CD4-positive, alpha-beta memory T cell (primary cell): ENCODE measurements at regions not wholly inside any gene's neighbourhood (a gene's known extent, or its start where the extent isn't known, plus 50 kb on each side); places are given as distances from the start of the nearest gene placed in this dataset.

Experiments
- CTCF ChIA-PET: fragments of 350-600 bp; sonication (Branson Sonifier 250); formaldehyde crosslinking; loops from one replicate; lab custom pipeline; 2021; ENCODE audit warnings: inconsistent platforms; ENCODE audit not compliant: partially characterized antibody; lab: Charles Lee
- POLR2A ChIA-PET: fragments of 350-600 bp; sonication (Branson Sonifier 250); formaldehyde crosslinking; loops from one replicate; lab custom pipeline; 2021; ENCODE audit not compliant: partially characterized antibody; lab: Charles Lee
- DNase-seq, 5 donors: peaks; one replicate each; pipeline versions ENCODE4 v3.0.0 to v3.0.0-alpha.2; 2020 to 2022; ENCODE audit warnings: mixed read lengths in 1 of 5
- H3K27ac ChIP-seq: one replicate; pipeline ENCODE4 v1.7.0; 2013; ENCODE audit warnings: low read depth, low read length
- H3K27me3 ChIP-seq: 2 replicates; pipeline ENCODE4 v1.7.0; 2013; ENCODE audit warnings: mild to moderate bottlenecking, low read length, moderate library complexity; ENCODE audit not compliant: insufficient read depth
- H3K36me3 ChIP-seq: 2 replicates; pipeline ENCODE4 v1.7.0; 2013; ENCODE audit warnings: mild to moderate bottlenecking, low read length, moderate library complexity; ENCODE audit not compliant: insufficient read depth
- H3K4me1 ChIP-seq: 2 replicates; pipeline ENCODE4 v1.7.0; 2013; ENCODE audit warnings: mild to moderate bottlenecking, low read length, moderate library complexity; ENCODE audit not compliant: insufficient read depth
- H3K4me3 ChIP-seq, 2 donors: one replicate each; pipeline ENCODE4 v1.7.0; 2013; ENCODE audit warnings: low read length in 2 of 2, mild to moderate bottlenecking in 1 of 2
- H3K9me3 ChIP-seq, 2 donors: one replicate each; pipeline ENCODE4 v1.7.0; 2013; ENCODE audit warnings: low read length in 2 of 2, control low read depth in 1 of 2; ENCODE audit not compliant: control insufficient read depth in 1 of 2
- H3K27ac Mint-ChIP-seq, 7 donors: one replicate each; pipeline ENCODE4 v1.8.0; 2020 to 2021; ENCODE audit warnings: mixed read lengths in 7 of 7, mild to moderate bottlenecking in 6 of 7, inconsistent platforms in 3 of 7, moderate library complexity in 3 of 7
- H3K27me3 Mint-ChIP-seq, 2 donors: one replicate each; pipeline ENCODE4 v1.8.0; 2020 to 2021; ENCODE audit warnings: mixed read lengths in 2 of 2
- H3K36me3 Mint-ChIP-seq, 2 donors: one replicate each; pipeline ENCODE4 v1.8.0; 2020 to 2021; ENCODE audit warnings: mixed read lengths in 2 of 2, inconsistent platforms in 1 of 2, mild to moderate bottlenecking in 1 of 2
- H3K4me1 Mint-ChIP-seq, 4 donors: one replicate each; pipeline ENCODE4 v1.8.0; 2020 to 2021; ENCODE audit warnings: mixed read lengths in 4 of 4, mild to moderate bottlenecking in 1 of 4
- H3K4me3 Mint-ChIP-seq, 8 donors: one replicate each; pipeline ENCODE4 v1.8.0; 2020 to 2021; ENCODE audit warnings: mixed read lengths in 8 of 8, mild to moderate bottlenecking in 7 of 8, moderate library complexity in 6 of 8, inconsistent platforms in 3 of 8
- H3K9me3 Mint-ChIP-seq, 8 donors: one replicate each; pipeline ENCODE4 v1.8.0; 2020 to 2021; ENCODE audit warnings: mixed read lengths in 8 of 8, mild to moderate bottlenecking in 5 of 8, inconsistent platforms in 3 of 8, moderate library complexity in 1 of 8
- intact Hi-C: fragments of 100-400 bp; cut with micrococcal nuclease; formaldehyde crosslinking; loops from one replicate; pipeline ENCODE4 v1.15.1; 2023

GRCh38 chr2:67600222-67600871 lies 203.2 kb downstream of the ETAA1 start:
- H3K36me3 Mint-ChIP-seq = no peaks in the 10 kb centered on the region
- CTCF ChIA-PET = no interaction called here
- intact Hi-C loops = no loop called here

GRCh38 chr2:67600946-67601345 lies 203.8 kb downstream of the ETAA1 start:
- Mint-ChIP-seq H3K4me3 (no peak overlapping the region), H3K9me3 (peaks cover 0 to 7% (median 1%) of the 10 kb centered on the region in 8 donors), H3K4me1 (no peaks in the 10 kb centered on the region), H3K36me3 (no peaks in the 10 kb centered on the region), H3K27me3 (no peaks in the 10 kb centered on the region), H3K27ac (no peak overlapping the region)
- Histone ChIP-seq H3K9me3 (no peaks in the 10 kb centered on the region), H3K4me1 (no peaks in the 10 kb centered on the region), H3K36me3 (no peaks in the 10 kb centered on the region), H3K27ac (no peak overlapping the region), H3K27me3 (no peaks in the 10 kb centered on the region), H3K4me3 (no peak overlapping the region)
- no peak for DNase-seq
- ChIA-PET POLR2A (no interaction called here), CTCF (no interaction called here)
- intact Hi-C loops = no loop called here

More at GRCh38 chr2:67600222-67600871, 203.2 kb downstream of the ETAA1 start:
- H3K4me3 Mint-ChIP-seq = no peak overlapping the region
- peaks cover 0 to 8% (median 1%) of the 10 kb centered on the region in 8 donors for H3K9me3 Mint-ChIP-seq
- POLR2A ChIA-PET = no interaction called here
- H3K4me1 Mint-ChIP-seq = no peaks in the 10 kb centered on the region
- no peaks in the 10 kb centered on the region for H3K27me3 ChIP-seq
- no peak overlapping the region for H3K27ac Mint-ChIP-seq
- H3K4me1 ChIP-seq = no peaks in the 10 kb centered on the region
- no peaks in the 10 kb centered on the region for H3K27me3 Mint-ChIP-seq
- no peak overlapping the region for H3K27ac ChIP-seq
- H3K9me3 ChIP-seq = no peaks in the 10 kb centered on the region
- no peak overlapping the region for H3K4me3 ChIP-seq
- DNase-seq = no peak
- H3K36me3 ChIP-seq = no peaks in the 10 kb centered on the region

- intact Hi-C loops = no loop called here
- ChIA-PET POLR2A (no interaction called here), CTCF (no interaction called here)
- no peaks in the 10 kb centered on the region for H3K9me3 ChIP-seq
- Mint-ChIP-seq H3K36me3 (no peaks in the 10 kb centered on the region), H3K9me3 (peaks cover 0 to 4% (median 1%) of the 10 kb centered on the region in 8 donors), H3K4me1 (no peaks in the 10 kb centered on the region), H3K4me3 (no peak overlapping the region), H3K27me3 (no peaks in the 10 kb centered on the region), H3K27ac (no peak overlapping the region)
- no peaks in the 10 kb centered on the region for H3K27me3 ChIP-seq
- H3K4me3 ChIP-seq = no peak overlapping the region
- H3K27ac ChIP-seq = no peak overlapping the region
- H3K36me3 ChIP-seq = no peaks in the 10 kb centered on the region
- no peaks in the 10 kb centered on the region for H3K4me1 ChIP-seq
- DNase-seq = no peak
Measured at GRCh38 chr2:67604360-67604759, 207.2 kb downstream of the ETAA1 start.

- ChIA-PET CTCF (no interaction called here), POLR2A (no interaction called here)
- no peak overlapping the region for H3K4me3 Mint-ChIP-seq
- H3K27me3 ChIP-seq = no peaks in the 10 kb centered on the region
- H3K4me3 ChIP-seq = no peak overlapping the region
- H3K27ac ChIP-seq = no peak overlapping the region
- no peaks in the 10 kb centered on the region for H3K27me3 Mint-ChIP-seq
- intact Hi-C loops = no loop called here
- DNase-seq = no peak
- peaks cover 0 to 3% (median 0%) of the 10 kb centered on the region in 8 donors for H3K9me3 Mint-ChIP-seq
- no peaks in the 10 kb centered on the region for H3K4me1 ChIP-seq
- no peaks in the 10 kb centered on the region for H3K36me3 Mint-ChIP-seq
- no peak overlapping the region for H3K27ac Mint-ChIP-seq
- no peaks in the 10 kb centered on the region for H3K9me3 ChIP-seq
- no peaks in the 10 kb centered on the region for H3K36me3 ChIP-seq
- no peaks in the 10 kb centered on the region for H3K4me1 Mint-ChIP-seq
Measured at GRCh38 chr2:67612576-67613042, 215.5 kb downstream of the ETAA1 start.

GRCh38 chr2:67613227-67613626 lies 216.1 kb downstream of the ETAA1 start:
- H3K4me1 Mint-ChIP-seq = no peaks in the 10 kb centered on the region
- H3K36me3 Mint-ChIP-seq = no peaks in the 10 kb centered on the region
- ChIA-PET POLR2A (no interaction called here), CTCF (no interaction called here)
- Histone ChIP-seq H3K27me3 (no peaks in the 10 kb centered on the region), H3K36me3 (no peaks in the 10 kb centered on the region), H3K27ac (no peak overlapping the region), H3K4me1 (no peaks in the 10 kb centered on the region), H3K9me3 (no peaks in the 10 kb centered on the region), H3K4me3 (no peak overlapping the region)
- intact Hi-C loops = no loop called here
- no peaks in the 10 kb centered on the region for H3K27me3 Mint-ChIP-seq
- peaks cover 0 to 3% (median 0%) of the 10 kb centered on the region in 8 donors for H3K9me3 Mint-ChIP-seq
- no peak overlapping the region for H3K4me3 Mint-ChIP-seq
- no peak overlapping the region for H3K27ac Mint-ChIP-seq
- DNase-seq = no peak

- Mint-ChIP-seq H3K9me3 (peaks cover 0 to 3% (median 0%) of the 10 kb centered on the region in 8 donors), H3K27me3 (no peaks in the 10 kb centered on the region), H3K4me3 (no peak overlapping the region), H3K36me3 (no peaks in the 10 kb centered on the region), H3K27ac (no peak overlapping the region), H3K4me1 (no peaks in the 10 kb centered on the region)
- ChIA-PET POLR2A (no interaction called here), CTCF (no interaction called here)
- Histone ChIP-seq H3K9me3 (no peaks in the 10 kb centered on the region), H3K36me3 (no peaks in the 10 kb centered on the region), H3K4me3 (no peak overlapping the region), H3K4me1 (no peaks in the 10 kb centered on the region), H3K27me3 (no peaks in the 10 kb centered on the region), H3K27ac (no peak overlapping the region)
- intact Hi-C loops = no loop called here
- no peak for DNase-seq
Measured at GRCh38 chr2:67614454-67614853, 217.3 kb downstream of the ETAA1 start.

GRCh38 chr2:67616749-67617148 lies 219.6 kb downstream of the ETAA1 start:
- POLR2A ChIA-PET = no interaction called here
- Histone ChIP-seq H3K27ac (no peak overlapping the region), H3K4me3 (no peak overlapping the region), H3K27me3 (no peaks in the 10 kb centered on the region), H3K4me1 (no peaks in the 10 kb centered on the region), H3K9me3 (no peaks in the 10 kb centered on the region), H3K36me3 (no peaks in the 10 kb centered on the region)
- Mint-ChIP-seq H3K27ac (no peak overlapping the region), H3K36me3 (no peaks in the 10 kb centered on the region), H3K27me3 (no peaks in the 10 kb centered on the region), H3K9me3 (peaks cover 0 to 3% (median 0%) of the 10 kb centered on the region in 8 donors), H3K4me1 (no peaks in the 10 kb centered on the region), H3K4me3 (no peak overlapping the region)
- CTCF ChIA-PET = no interaction called here
- intact Hi-C loops = no loop called here
- no peak for DNase-seq
